ENCODE measurements at regions not wholly inside any gene's neighbourhood (a gene's known extent, or its start where the extent isn't known, plus 50 kb on each side); places are given as distances from the start of the nearest gene placed in this dataset.

- peaks cover 0 to 15% of the 10 kb centered on the region in 2 donors for H3K27me3 ChIP-seq
- H3K4me1 ChIP-seq: peaks cover 0 to 12% (median 0%) of the 10 kb centered on the region in 4 donors
- TF ChIP-seq POLR2A (IDR thresholded peaks at IDR 0.05) (no peak), EP300 (IDR thresholded peaks at IDR 0.05) (no peak)
- DNase-seq (ENCODE audit: low spot score in 2 of 2): no peak
- H3K4me3 ChIP-seq: peak overlapping the region in 3 of 4 donors; percentile 8 to 67 (median 49)
- no peaks in the 10 kb centered on the region for H3K9me3 ChIP-seq
- 50 to 65% methylated on average over 9 of the region's 9 CpGs for WGBS, 2 donors
- H3K27ac ChIP-seq: peak overlapping the region; percentile 3 to 91 (median 79)
- H3K36me3 ChIP-seq: no peaks in the 10 kb centered on the region
Observed at GRCh38 chrX:13936521-13937225, 93.0 kb downstream of the GEMIN8 start.

- Histone ChIP-seq H3K4me1 (peaks cover 0 to 9% (median 0%) of the 10 kb centered on the region in 4 donors), H3K4me3 (peak overlapping the region in 1 of 4 donors; percentile 9), H3K27me3 (peaks cover 0 to 15% of the 10 kb centered on the region in 2 donors), H3K36me3 (no peaks in the 10 kb centered on the region), H3K27ac (peak overlapping the region in 2 of 4 donors; percentile 87 to 91), H3K9me3 (no peaks in the 10 kb centered on the region)
- DNase-seq (ENCODE audit: low spot score in 2 of 2): no peak
- 68 to 73% methylated on average over 2 of the region's 2 CpGs for WGBS, 2 donors
- TF ChIP-seq POLR2A (IDR thresholded peaks at IDR 0.05) (no peak), EP300 (IDR thresholded peaks at IDR 0.05) (no peak), CTCF (IDR thresholded peaks at IDR 0.05) (no peak)
Observed at GRCh38 chrX:13934731-13935130, 95.0 kb downstream of the GEMIN8 start.

GRCh38 chrX:13933851-13934250, 95.8 kb downstream of the GEMIN8 start:
- DNase-seq (ENCODE audit: low spot score in 2 of 2): no peak
- peak overlapping the region in 3 of 4 donors; percentile 40 to 91 (median 87) for H3K27ac ChIP-seq
- WGBS, 2 donors: 69 to 72% methylated on average over 7 of the region's 7 CpGs
- no peaks in the 10 kb centered on the region for H3K36me3 ChIP-seq
- H3K4me1 ChIP-seq: peaks cover 0 to 3% (median 0%) of the 10 kb centered on the region in 4 donors
- H3K27me3 ChIP-seq: peaks cover 0 to 15% of the 10 kb centered on the region in 2 donors
- no peak for TF ChIP-seq EP300 (IDR thresholded peaks at IDR 0.05)
- TF ChIP-seq CTCF (IDR thresholded peaks at IDR 0.05): no peak
- TF ChIP-seq POLR2A (IDR thresholded peaks at IDR 0.05): no peak
- H3K4me3 ChIP-seq: no peak overlapping the region
- H3K9me3 ChIP-seq: no peaks in the 10 kb centered on the region

- 41 to 71% methylated on average over 3 of the region's 3 CpGs for WGBS, 2 donors
- no peak for TF ChIP-seq CTCF (IDR thresholded peaks at IDR 0.05)
- TF ChIP-seq EP300 (IDR thresholded peaks at IDR 0.05): no peak
- TF ChIP-seq POLR2A (IDR thresholded peaks at IDR 0.05): no peak
Observed at GRCh38 chrX:13933352-13933751, 96.3 kb downstream of the GEMIN8 start.

GRCh38 chrX:13932416-13932815, 97.3 kb downstream of the GEMIN8 start:
- no peaks in the 10 kb centered on the region for H3K9me3 ChIP-seq
- peak overlapping the region in 3 of 4 donors; percentile 36 to 66 (median 52) for H3K27ac ChIP-seq
- no peak overlapping the region for H3K4me3 ChIP-seq
- no peak for DNase-seq (ENCODE audit: low spot score in 2 of 2)
- no peaks in the 10 kb centered on the region for H3K36me3 ChIP-seq
- H3K27me3 ChIP-seq: peaks cover 0 to 11% of the 10 kb centered on the region in 2 donors
- H3K4me1 ChIP-seq: no peaks in the 10 kb centered on the region
- TF ChIP-seq POLR2A (IDR thresholded peaks at IDR 0.05): no peak
- no peak for TF ChIP-seq CTCF (IDR thresholded peaks at IDR 0.05)
- TF ChIP-seq EP300 (IDR thresholded peaks at IDR 0.05): no peak

More at GRCh38 chrX:13933352-13933751, 96.3 kb downstream of the GEMIN8 start:
- Histone ChIP-seq H3K36me3 (no peaks in the 10 kb centered on the region), H3K4me3 (no peak overlapping the region), H3K9me3 (no peaks in the 10 kb centered on the region), H3K27me3 (peaks cover 0 to 15% of the 10 kb centered on the region in 2 donors), H3K27ac (peak overlapping the region in 3 of 4 donors; percentile 40 to 91 (median 87)), H3K4me1 (peaks cover 0 to 3% (median 0%) of the 10 kb centered on the region in 4 donors)
- DNase-seq (ENCODE audit: low spot score in 2 of 2): no peak
